GM23338 (cell line): ENCODE measurements at regions not wholly inside any gene's neighbourhood (a gene's known extent, or its start where the extent isn't known, plus 50 kb on each side); places are given as distances from the start of the nearest gene placed in this dataset.

Experiments used
- ATAC-seq: fragments of 200-7000 bp; cut with Tn5 transposase; 3 replicates; pipeline ENCODE4 v1.9.1; 2020
- DNase-seq: peaks from one replicate; pipeline ENCODE4 v3.0.0-alpha.2; 2015; ENCODE audit warnings: low spot score
- H2AFZ ChIP-seq: fragments of 200-600 bp; sonication (generic); 2 replicates; pipeline ENCODE4 v1.8.0; 2016; ENCODE audit warnings: antibody characterized with exemption, mild to moderate bottlenecking, moderate library complexity
- H3F3A ChIP-seq: fragments of 200-600 bp; sonication (generic); replicated peaks from 2 replicates; pipeline ENCODE4 v1.8.0; 2017; ENCODE audit warnings: antibody characterized with exemption, mixed run types, low read depth
- H3K27ac ChIP-seq: fragments of 200-600 bp; sonication (generic); 2 replicates; pipeline ENCODE4 v1.6.1; 2016; ENCODE audit warnings: low read depth
- H3K27me3 ChIP-seq: fragments of 200-600 bp; sonication (generic); 2 replicates; pipeline ENCODE4 v1.8.0; 2016; ENCODE audit warnings: mild to moderate bottlenecking, mixed run types, moderate library complexity; ENCODE audit not compliant: insufficient read depth
- H3K36me3 ChIP-seq: fragments of 200-600 bp; sonication (generic); 2 replicates; pipeline ENCODE4 v1.8.0; 2016; ENCODE audit warnings: mild to moderate bottlenecking; ENCODE audit not compliant: insufficient read depth
- H3K4me1 ChIP-seq: fragments of 200-600 bp; sonication (generic); 2 replicates; pipeline ENCODE4 v1.8.0; 2016; ENCODE audit warnings: mild to moderate bottlenecking, moderate library complexity; ENCODE audit not compliant: insufficient read depth
- H3K4me2 ChIP-seq: fragments of 200-600 bp; sonication (generic); 2 replicates; pipeline ENCODE4 v1.7.1; 2017; ENCODE audit warnings: mixed run types
- H3K4me3 ChIP-seq: fragments of 200-600 bp; sonication (generic); 2 replicates; pipeline ENCODE4 v1.6.1; 2016; ENCODE audit warnings: mixed run types
- H3K79me2 ChIP-seq: fragments of 200-600 bp; sonication (generic); replicated peaks from 2 replicates; pipeline ENCODE4 v1.8.0; 2017; ENCODE audit warnings: mild to moderate bottlenecking; ENCODE audit not compliant: insufficient read depth
- H3K9me2 ChIP-seq: fragments of 200-600 bp; sonication (generic); 2 replicates; pipeline ENCODE4 v1.8.0; 2017; ENCODE audit not compliant: insufficient read depth
- H4K20me1 ChIP-seq: fragments of 200-600 bp; sonication (generic); replicated peaks from 2 replicates; pipeline ENCODE4 v1.8.0; 2017; ENCODE audit warnings: mild to moderate bottlenecking; ENCODE audit not compliant: insufficient read depth
- H3K27ac Mint-ChIP-seq: 2 replicates; pipeline ENCODE4 v1.8.0; 2020; ENCODE audit warnings: inconsistent platforms, mild to moderate bottlenecking, moderate library complexity, mixed read lengths
- H3K27me3 Mint-ChIP-seq: 3 replicates; pipeline ENCODE4 v1.8.0; 2022; ENCODE audit warnings: low read depth, mild to moderate bottlenecking, moderate library complexity, mixed read lengths, inconsistent platforms; ENCODE audit not compliant: insufficient read depth, poor library complexity
- H3K36me3 Mint-ChIP-seq: 3 replicates; pipeline ENCODE4 v1.8.0; 2021; ENCODE audit warnings: low read depth, mild to moderate bottlenecking, inconsistent platforms, moderate library complexity, mixed read lengths
- H3K4me1 Mint-ChIP-seq: 3 replicates; pipeline ENCODE4 v1.8.0; 2020; ENCODE audit warnings: mild to moderate bottlenecking, inconsistent platforms, mixed read lengths
- H3K4me3 Mint-ChIP-seq: 3 replicates; pipeline ENCODE4 v1.8.0; 2021; ENCODE audit warnings: moderate library complexity, mild to moderate bottlenecking, inconsistent platforms, mixed read lengths
- H3K9me3 Mint-ChIP-seq: 3 replicates; pipeline ENCODE4 v1.8.0; 2020; ENCODE audit warnings: moderate library complexity, mild to moderate bottlenecking, inconsistent platforms, mixed read lengths
- EZH2 ChIP-seq: fragments of 200-600 bp; sonication (generic); IDR thresholded peaks from one replicate; pipeline ENCODE4 v1.8.0; 2017; ENCODE audit warnings: antibody characterized with exemption, mild to moderate bottlenecking, low read depth; ENCODE audit not compliant: unreplicated experiment
- NANOG ChIP-seq: IDR thresholded peaks from 2 replicates; pipeline ENCODE4 v1.6.1; 2016; ENCODE audit warnings: antibody characterized with exemption, borderline replicate concordance
- STAT1 ChIP-seq: IDR thresholded peaks from one replicate; pipeline ENCODE4 v1.6.1; 2016; ENCODE audit warnings: antibody characterized with exemption; ENCODE audit not compliant: unreplicated experiment
- ZNF114 ChIP-seq: fragments of 250-450 bp; sonication (Bioruptor Pico); IDR thresholded peaks from 2 replicates; pipeline ENCODE4 v1.5.0; 2020; ENCODE audit warnings: mild to moderate bottlenecking, moderate library complexity
- ZNF331 ChIP-seq: fragments of 250-450 bp; sonication (Bioruptor Pico); IDR thresholded peaks from 2 replicates; pipeline ENCODE4 v1.5.0; 2020; ENCODE audit warnings: low read depth, mild to moderate bottlenecking, moderate library complexity
- TF ChIP-seq, protein P1 (sequence below): IDR thresholded peaks from one replicate; pipeline ENCODE4 v1.6.1; 2018; ENCODE audit warnings: antibody characterized with exemption; ENCODE audit not compliant: unreplicated experiment
- TF ChIP-seq, protein P2 (sequence below), 2 experiments: fragments of 200-600 bp in 1 of 2; sonication (generic) in 1 of 2; conservative IDR thresholded peaks; 2 replicates each; pipeline versions ENCODE4 v1.5.1 to v1.6.1; 2016 to 2017; ENCODE audit warnings: antibody characterized with exemption in 2 of 2, low read depth in 2 of 2, mild to moderate bottlenecking in 2 of 2, moderate library complexity in 1 of 2
- TF ChIP-seq, protein P3 (sequence below): IDR thresholded peaks from 2 replicates; pipeline ENCODE4 v1.6.1; 2016; ENCODE audit warnings: antibody characterized with exemption

DNA sequence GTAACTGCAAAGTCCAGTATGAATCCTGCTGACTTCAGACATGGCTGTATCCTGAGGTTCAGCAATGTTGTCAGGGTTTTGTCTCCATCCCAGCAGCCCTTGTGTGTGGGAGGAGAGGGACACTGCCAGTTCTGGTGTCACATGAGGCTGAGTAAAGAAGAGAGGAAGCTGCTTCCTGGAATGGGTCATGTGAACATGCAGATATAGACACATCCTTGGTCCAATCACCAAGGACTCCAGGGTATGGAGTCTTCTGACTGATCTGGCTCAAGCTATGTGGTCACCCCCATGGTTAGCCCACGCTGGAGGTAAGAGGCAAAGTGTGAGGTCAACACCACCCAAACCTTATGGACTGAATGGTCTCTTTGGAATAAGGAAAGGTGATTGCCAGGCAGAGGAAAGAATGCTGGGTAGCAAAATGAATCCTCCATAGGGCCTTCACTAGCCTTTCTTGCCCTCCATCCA is 134.4 kb upstream of the SLC1A4 start:
- H3K79me2 ChIP-seq, result no peaks in the 10 kb centered on the region
- ATAC-seq (no peak), DNase-seq (no peak)
- H3K9me2 ChIP-seq, result no peaks in the 10 kb centered on the region
- no peaks in the 10 kb centered on the region for H3F3A ChIP-seq
- no peaks in the 10 kb centered on the region for H3K36me3 ChIP-seq
- H2AFZ ChIP-seq, result no peak overlapping the region
- TF ChIP-seq STAT1, result no peak
- TF ChIP-seq EZH2, result no peak
- H4K20me1 ChIP-seq, result no peaks in the 10 kb centered on the region
- no peaks in the 10 kb centered on the region for H3K36me3 Mint-ChIP-seq
- no peak overlapping the region for H3K4me3 ChIP-seq
- H3K4me1 Mint-ChIP-seq, result peaks cover 32% of the 10 kb centered on the region
- no peak overlapping the region for H3K27ac Mint-ChIP-seq
- H3K4me2 ChIP-seq, result no peak overlapping the region
- peaks cover 33% of the 10 kb centered on the region for H3K4me1 ChIP-seq
- H3K27me3 ChIP-seq, result peaks cover 17% of the 10 kb centered on the region
- no peak overlapping the region for H3K27ac ChIP-seq
- no peak overlapping the region for H3K4me3 Mint-ChIP-seq
- H3K9me3 Mint-ChIP-seq, result no peaks in the 10 kb centered on the region
- peaks cover 12% of the 10 kb centered on the region for H3K27me3 Mint-ChIP-seq

DNA sequence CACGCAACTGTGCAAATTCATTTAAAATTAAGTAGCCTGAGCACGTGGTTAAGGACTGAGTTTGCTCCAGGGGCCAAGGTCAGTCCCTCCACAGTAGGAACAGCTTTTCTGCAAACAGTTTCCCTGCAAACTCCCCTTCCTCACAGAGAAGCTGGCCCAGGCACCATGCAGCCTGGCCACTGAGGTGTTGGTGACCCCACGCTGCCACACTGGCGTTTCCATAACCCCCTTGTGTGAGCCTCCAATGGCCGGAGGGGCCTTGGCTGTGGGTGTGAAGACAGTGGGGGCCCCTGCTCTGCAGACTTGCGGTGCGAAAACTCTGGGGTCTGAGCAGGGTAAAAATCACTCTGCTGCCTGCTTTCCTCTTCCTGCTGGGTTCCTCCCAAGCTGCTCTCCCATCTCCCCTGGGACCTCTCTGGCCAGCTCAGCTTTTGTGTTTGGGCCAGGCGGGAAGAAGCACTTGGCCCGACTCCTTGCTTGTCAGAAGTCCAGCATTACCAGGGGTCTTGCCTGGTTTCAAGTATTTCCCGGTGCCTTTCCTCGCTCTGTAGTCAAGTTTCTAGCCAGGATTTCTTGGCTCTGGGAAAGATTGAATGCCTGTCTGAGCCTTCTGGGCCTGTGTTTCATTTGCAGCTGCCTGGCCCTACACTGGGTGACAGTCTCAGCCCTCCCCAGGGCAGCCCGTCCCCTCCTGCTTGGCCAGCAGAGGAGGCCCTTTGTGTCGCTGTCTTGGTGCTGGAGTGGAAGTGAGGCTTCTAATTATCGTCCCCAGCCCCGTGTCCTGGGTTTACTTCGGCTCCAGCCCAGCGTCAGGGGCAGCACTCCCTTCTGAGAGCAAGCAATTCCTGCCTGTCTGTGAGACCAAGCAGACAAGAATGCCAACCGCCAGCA is 131.4 kb upstream of the SLC1A4 start:
- H3K27me3 Mint-ChIP-seq, result peaks cover 13% of the 10 kb centered on the region
- peak overlapping the region; percentile 64; the same call in 1 of the 2 replicates for H3K4me3 ChIP-seq
- peak overlapping the region; percentile 92 for H3K4me2 ChIP-seq
- H3K9me2 ChIP-seq, result no peaks in the 10 kb centered on the region
- H3K27ac ChIP-seq, result no peak overlapping the region
- TF ChIP-seq ZNF114, result no peak
- TF ChIP-seq, protein P1, sequence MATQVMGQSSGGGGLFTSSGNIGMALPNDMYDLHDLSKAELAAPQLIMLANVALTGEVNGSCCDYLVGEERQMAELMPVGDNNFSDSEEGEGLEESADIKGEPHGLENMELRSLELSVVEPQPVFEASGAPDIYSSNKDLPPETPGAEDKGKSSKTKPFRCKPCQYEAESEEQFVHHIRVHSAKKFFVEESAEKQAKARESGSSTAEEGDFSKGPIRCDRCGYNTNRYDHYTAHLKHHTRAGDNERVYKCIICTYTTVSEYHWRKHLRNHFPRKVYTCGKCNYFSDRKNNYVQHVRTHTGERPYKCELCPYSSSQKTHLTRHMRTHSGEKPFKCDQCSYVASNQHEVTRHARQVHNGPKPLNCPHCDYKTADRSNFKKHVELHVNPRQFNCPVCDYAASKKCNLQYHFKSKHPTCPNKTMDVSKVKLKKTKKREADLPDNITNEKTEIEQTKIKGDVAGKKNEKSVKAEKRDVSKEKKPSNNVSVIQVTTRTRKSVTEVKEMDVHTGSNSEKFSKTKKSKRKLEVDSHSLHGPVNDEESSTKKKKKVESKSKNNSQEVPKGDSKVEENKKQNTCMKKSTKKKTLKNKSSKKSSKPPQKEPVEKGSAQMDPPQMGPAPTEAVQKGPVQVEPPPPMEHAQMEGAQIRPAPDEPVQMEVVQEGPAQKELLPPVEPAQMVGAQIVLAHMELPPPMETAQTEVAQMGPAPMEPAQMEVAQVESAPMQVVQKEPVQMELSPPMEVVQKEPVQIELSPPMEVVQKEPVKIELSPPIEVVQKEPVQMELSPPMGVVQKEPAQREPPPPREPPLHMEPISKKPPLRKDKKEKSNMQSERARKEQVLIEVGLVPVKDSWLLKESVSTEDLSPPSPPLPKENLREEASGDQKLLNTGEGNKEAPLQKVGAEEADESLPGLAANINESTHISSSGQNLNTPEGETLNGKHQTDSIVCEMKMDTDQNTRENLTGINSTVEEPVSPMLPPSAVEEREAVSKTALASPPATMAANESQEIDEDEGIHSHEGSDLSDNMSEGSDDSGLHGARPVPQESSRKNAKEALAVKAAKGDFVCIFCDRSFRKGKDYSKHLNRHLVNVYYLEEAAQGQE, result no peak
- TF ChIP-seq, protein P2, sequence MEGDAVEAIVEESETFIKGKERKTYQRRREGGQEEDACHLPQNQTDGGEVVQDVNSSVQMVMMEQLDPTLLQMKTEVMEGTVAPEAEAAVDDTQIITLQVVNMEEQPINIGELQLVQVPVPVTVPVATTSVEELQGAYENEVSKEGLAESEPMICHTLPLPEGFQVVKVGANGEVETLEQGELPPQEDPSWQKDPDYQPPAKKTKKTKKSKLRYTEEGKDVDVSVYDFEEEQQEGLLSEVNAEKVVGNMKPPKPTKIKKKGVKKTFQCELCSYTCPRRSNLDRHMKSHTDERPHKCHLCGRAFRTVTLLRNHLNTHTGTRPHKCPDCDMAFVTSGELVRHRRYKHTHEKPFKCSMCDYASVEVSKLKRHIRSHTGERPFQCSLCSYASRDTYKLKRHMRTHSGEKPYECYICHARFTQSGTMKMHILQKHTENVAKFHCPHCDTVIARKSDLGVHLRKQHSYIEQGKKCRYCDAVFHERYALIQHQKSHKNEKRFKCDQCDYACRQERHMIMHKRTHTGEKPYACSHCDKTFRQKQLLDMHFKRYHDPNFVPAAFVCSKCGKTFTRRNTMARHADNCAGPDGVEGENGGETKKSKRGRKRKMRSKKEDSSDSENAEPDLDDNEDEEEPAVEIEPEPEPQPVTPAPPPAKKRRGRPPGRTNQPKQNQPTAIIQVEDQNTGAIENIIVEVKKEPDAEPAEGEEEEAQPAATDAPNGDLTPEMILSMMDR (conservative IDR thresholded peaks at IDR 0.05; ENCODE audit: low read depth in 2 of 2), result 0 out of 4 replicates have a peak, but pooled peaks of 1 of the 2 experiments have one; percentile 1
- TF ChIP-seq, protein P3, sequence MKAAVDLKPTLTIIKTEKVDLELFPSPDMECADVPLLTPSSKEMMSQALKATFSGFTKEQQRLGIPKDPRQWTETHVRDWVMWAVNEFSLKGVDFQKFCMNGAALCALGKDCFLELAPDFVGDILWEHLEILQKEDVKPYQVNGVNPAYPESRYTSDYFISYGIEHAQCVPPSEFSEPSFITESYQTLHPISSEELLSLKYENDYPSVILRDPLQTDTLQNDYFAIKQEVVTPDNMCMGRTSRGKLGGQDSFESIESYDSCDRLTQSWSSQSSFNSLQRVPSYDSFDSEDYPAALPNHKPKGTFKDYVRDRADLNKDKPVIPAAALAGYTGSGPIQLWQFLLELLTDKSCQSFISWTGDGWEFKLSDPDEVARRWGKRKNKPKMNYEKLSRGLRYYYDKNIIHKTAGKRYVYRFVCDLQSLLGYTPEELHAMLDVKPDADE, result no peak
- no peak for TF ChIP-seq NANOG
- no peak for TF ChIP-seq ZNF331
- peak; percentile 16 for ATAC-seq
- peak overlapping the region; percentile 99 for H2AFZ ChIP-seq
- peaks cover 34% of the 10 kb centered on the region for H3K4me1 ChIP-seq
- H3K4me1 Mint-ChIP-seq, result peaks cover 28% of the 10 kb centered on the region
- no peak overlapping the region for H3K4me3 Mint-ChIP-seq
- H3K27me3 ChIP-seq, result peaks cover 46% of the 10 kb centered on the region
- H3K79me2 ChIP-seq, result no peaks in the 10 kb centered on the region
- H3K36me3 ChIP-seq, result no peaks in the 10 kb centered on the region
- peak; percentile 22 for DNase-seq
- no peaks in the 10 kb centered on the region for H3K9me3 Mint-ChIP-seq
- no peak overlapping the region for H3K27ac Mint-ChIP-seq
- no peaks in the 10 kb centered on the region for H3F3A ChIP-seq
- no peaks in the 10 kb centered on the region for H4K20me1 ChIP-seq
- H3K36me3 Mint-ChIP-seq, result no peaks in the 10 kb centered on the region
